DND-41 (cell line): ENCODE measurements at regions not wholly inside any gene's neighbourhood (a gene's known extent, or its start where the extent isn't known, plus 50 kb on each side); places are given as distances from the start of the nearest gene placed in this dataset.

Experiments used
- ATAC-seq: fragments of 200-7000 bp; cut with Tn5 transposase; 3 replicates; pipeline ENCODE4 v1.9.1; 2021; ENCODE audit warnings: low read depth; ENCODE audit not compliant: insufficient read depth
- DNase-seq: peaks from one replicate; pipeline ENCODE4 v3.0.0-alpha.2; 2020
- H2AFZ ChIP-seq: 2 replicates; pipeline ENCODE4 v1.6.0; 2012; ENCODE audit warnings: low read depth, low read length
- H3K27ac ChIP-seq: 2 replicates; pipeline ENCODE4 v1.5.1; 2012; ENCODE audit warnings: low read length, inconsistent platforms
- H3K27me3 ChIP-seq: fragments of 200-600 bp; sonication (generic); 2 replicates; pipeline ENCODE4 v1.6.0; 2012; ENCODE audit warnings: low read length, mild to moderate bottlenecking, inconsistent platforms; ENCODE audit not compliant: insufficient read depth, poor library complexity
- H3K36me3 ChIP-seq: 2 replicates; pipeline ENCODE4 v1.5.1; 2012; ENCODE audit warnings: low read length, inconsistent platforms; ENCODE audit not compliant: insufficient read depth
- H3K4me1 ChIP-seq: 2 replicates; pipeline ENCODE4 v1.5.1; 2012; ENCODE audit warnings: mild to moderate bottlenecking, low read length; ENCODE audit not compliant: insufficient read depth
- H3K4me2 ChIP-seq: 2 replicates; pipeline ENCODE4 v1.6.0; 2012; ENCODE audit warnings: mild to moderate bottlenecking, moderate library complexity, low read length, inconsistent platforms; ENCODE audit not compliant: insufficient read depth
- H3K4me3 ChIP-seq, 2 experiments: fragments of 200-600 bp in 1 of 2; shearing (Covaris generic) in 1 of 2; 2 replicates each; pipeline ENCODE4 v1.5.1; 2012 to 2016; ENCODE audit warnings: inconsistent platforms in 2 of 2, low read length in 2 of 2, mild to moderate bottlenecking in 2 of 2, low read depth in 1 of 2, moderate library complexity in 1 of 2
- H3K79me2 ChIP-seq: 2 replicates; pipeline ENCODE4 v1.6.0; 2012; ENCODE audit warnings: low read length, inconsistent platforms; ENCODE audit not compliant: insufficient read depth
- H3K9ac ChIP-seq: 2 replicates; pipeline ENCODE4 v1.6.0; 2012; ENCODE audit warnings: low read depth, mild to moderate bottlenecking, inconsistent platforms, low read length, moderate library complexity
- H3K9me3 ChIP-seq: 2 replicates; pipeline ENCODE4 v1.5.1; 2012; ENCODE audit warnings: low read length, moderate library complexity, mild to moderate bottlenecking, inconsistent platforms; ENCODE audit not compliant: insufficient read depth, severe bottlenecking
- H4K20me1 ChIP-seq: 2 replicates; pipeline ENCODE4 v1.6.0; 2012; ENCODE audit warnings: low read length; ENCODE audit not compliant: insufficient read depth
- CTCF ChIP-seq: IDR thresholded peaks from 2 replicates; pipeline ENCODE4 v1.5.1; 2012; ENCODE audit warnings: borderline replicate concordance, low read length, moderate library complexity, mild to moderate bottlenecking; ENCODE audit not compliant: poor library complexity, severe bottlenecking; ENCODE audit errors: extremely low read depth
- EZH2 ChIP-seq: IDR thresholded peaks from 3 replicates; pipeline ENCODE4 v1.6.1; 2012; ENCODE audit warnings: borderline replicate concordance, low read depth, mild to moderate bottlenecking, moderate library complexity, low read length, inconsistent platforms; ENCODE audit not compliant: severe bottlenecking

- ATAC-seq (no peak), DNase-seq (no peak)
- Histone ChIP-seq H3K4me3 (no peak overlapping the region), H3K79me2 (no peaks in the 10 kb centered on the region), H4K20me1 (no peaks in the 10 kb centered on the region), H3K9ac (no peak overlapping the region), H3K4me2 (no peak overlapping the region), H3K4me1 (no peaks in the 10 kb centered on the region), H3K9me3 (peaks cover 2% of the 10 kb centered on the region), H3K36me3 (no peaks in the 10 kb centered on the region), H3K27ac (no peak overlapping the region), H2AFZ (no peak overlapping the region), H3K27me3 (no peaks in the 10 kb centered on the region)
- TF ChIP-seq EZH2 (no peak), CTCF (no peak)
These were observed 774.0 kb upstream of the ARPP21 start for GRCh38 chr3:34865346-34865745.

GRCh38 chr3:34868935-34869334, 770.4 kb upstream of the ARPP21 start:
- Histone ChIP-seq H3K9me3 (peaks cover 5% of the 10 kb centered on the region), H2AFZ (no peak overlapping the region), H3K36me3 (no peaks in the 10 kb centered on the region), H3K4me2 (no peak overlapping the region), H3K27me3 (no peaks in the 10 kb centered on the region), H3K9ac (no peak overlapping the region), H3K27ac (no peak overlapping the region), H3K4me1 (no peaks in the 10 kb centered on the region), H3K79me2 (no peaks in the 10 kb centered on the region), H3K4me3 (no peak overlapping the region), H4K20me1 (no peaks in the 10 kb centered on the region)
- ATAC-seq (no peak), DNase-seq (no peak)
- no peak for TF ChIP-seq EZH2
- TF ChIP-seq CTCF = no peak

GRCh38 chr3:34869696-34870095, 769.6 kb upstream of the ARPP21 start:
- Histone ChIP-seq H3K79me2 (no peaks in the 10 kb centered on the region), H2AFZ (no peak overlapping the region), H3K4me3 (no peak overlapping the region), H3K9me3 (peaks cover 5% of the 10 kb centered on the region), H3K4me1 (no peaks in the 10 kb centered on the region), H3K9ac (no peak overlapping the region), H3K27ac (no peak overlapping the region), H3K36me3 (no peaks in the 10 kb centered on the region), H3K4me2 (no peak overlapping the region), H4K20me1 (no peaks in the 10 kb centered on the region), H3K27me3 (no peaks in the 10 kb centered on the region)
- TF ChIP-seq EZH2 (no peak), CTCF (no peak)
- DNase-seq (no peak), ATAC-seq (no peak)

- Histone ChIP-seq H3K4me2 (no peak overlapping the region), H3K9me3 (peaks cover 3% of the 10 kb centered on the region), H3K4me3 (no peak overlapping the region), H3K27ac (no peak overlapping the region), H3K36me3 (no peaks in the 10 kb centered on the region), H2AFZ (no peak overlapping the region), H3K27me3 (no peaks in the 10 kb centered on the region), H3K79me2 (no peaks in the 10 kb centered on the region), H3K9ac (no peak overlapping the region), H4K20me1 (no peaks in the 10 kb centered on the region), H3K4me1 (no peaks in the 10 kb centered on the region)
- DNase-seq (no peak), ATAC-seq (no peak)
- TF ChIP-seq CTCF (no peak), EZH2 (no peak)
These were observed 766.9 kb upstream of the ARPP21 start for GRCh38 chr3:34872406-34872805.
